ENCODE measurements at regions not wholly inside any gene's neighbourhood (a gene's known extent, or its start where the extent isn't known, plus 50 kb on each side); places are given as distances from the start of the nearest gene placed in this dataset.

DNA sequence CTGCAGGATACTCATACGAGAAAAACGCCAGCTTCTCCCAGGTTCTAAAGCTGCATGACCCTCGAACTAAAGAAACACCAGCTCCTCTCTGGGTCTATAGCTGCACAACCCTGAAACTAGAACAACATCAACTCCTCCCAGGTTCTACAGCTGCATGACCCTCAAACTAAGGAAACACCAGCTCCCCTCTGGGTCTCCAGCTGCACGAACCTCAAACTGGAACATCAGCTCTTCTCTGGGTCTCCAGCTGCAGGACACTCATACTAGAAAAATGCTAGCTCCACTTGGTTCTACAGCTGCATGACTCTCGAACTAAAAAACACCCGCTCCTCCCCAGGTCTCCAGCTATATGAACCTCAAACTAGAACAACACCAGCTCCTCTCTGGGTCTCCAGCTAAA lies 811.1 kb downstream of the CDH9 start:
- TF ChIP-seq SPI1 (IDR thresholded peaks at IDR 0.05; ENCODE audit: low read depth, low read length) (no peak), POLR2A (IDR thresholded peaks at IDR 0.05; ENCODE audit: low read depth, low read length) (no peak), POLR2AphosphoS5 (IDR thresholded peaks at IDR 0.05; ENCODE audit: low read depth, low read length) (no peak), TAF1 (IDR thresholded peaks at IDR 0.05; ENCODE audit: low read depth, low read length) (no peak), PAX5 (IDR thresholded peaks at IDR 0.05; ENCODE audit: insufficient read depth, low read length, severe bottlenecking) (no peak)
